ENCODE measurements at regions not wholly inside any gene's neighbourhood (a gene's known extent, or its start where the extent isn't known, plus 50 kb on each side); places are given as distances from the start of the nearest gene placed in this dataset.

- TF ChIP-seq, protein P1, sequence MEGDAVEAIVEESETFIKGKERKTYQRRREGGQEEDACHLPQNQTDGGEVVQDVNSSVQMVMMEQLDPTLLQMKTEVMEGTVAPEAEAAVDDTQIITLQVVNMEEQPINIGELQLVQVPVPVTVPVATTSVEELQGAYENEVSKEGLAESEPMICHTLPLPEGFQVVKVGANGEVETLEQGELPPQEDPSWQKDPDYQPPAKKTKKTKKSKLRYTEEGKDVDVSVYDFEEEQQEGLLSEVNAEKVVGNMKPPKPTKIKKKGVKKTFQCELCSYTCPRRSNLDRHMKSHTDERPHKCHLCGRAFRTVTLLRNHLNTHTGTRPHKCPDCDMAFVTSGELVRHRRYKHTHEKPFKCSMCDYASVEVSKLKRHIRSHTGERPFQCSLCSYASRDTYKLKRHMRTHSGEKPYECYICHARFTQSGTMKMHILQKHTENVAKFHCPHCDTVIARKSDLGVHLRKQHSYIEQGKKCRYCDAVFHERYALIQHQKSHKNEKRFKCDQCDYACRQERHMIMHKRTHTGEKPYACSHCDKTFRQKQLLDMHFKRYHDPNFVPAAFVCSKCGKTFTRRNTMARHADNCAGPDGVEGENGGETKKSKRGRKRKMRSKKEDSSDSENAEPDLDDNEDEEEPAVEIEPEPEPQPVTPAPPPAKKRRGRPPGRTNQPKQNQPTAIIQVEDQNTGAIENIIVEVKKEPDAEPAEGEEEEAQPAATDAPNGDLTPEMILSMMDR (conservative IDR thresholded peaks at IDR 0.05; ENCODE audit: low read depth, low read length) = no peak
- no peak for TF ChIP-seq EZH2 (IDR thresholded peaks at IDR 0.05; ENCODE audit: low read length, unreplicated experiment)
Observed at GRCh38 chr5:54639621-54640020, 122.1 kb downstream of the SNX18 start.
